SJSA1 (cell line): ENCODE measurements at regions not wholly inside any gene's neighbourhood (a gene's known extent, or its start where the extent isn't known, plus 50 kb on each side); places are given as distances from the start of the nearest gene placed in this dataset.
A peak's percentile ranks its signal among the peaks of the same experiment; 100 is the strongest.
"Not testable (repeated sequence)": the region's sequence is repeated elsewhere in the genome, so short reads cannot be mapped to it uniquely, and the experiment has no call there.

Experiments used
- DNase-seq, 2 experiments: peaks; one replicate each; pipeline ENCODE4 v3.0.0-alpha.2; 2015 to 2020; ENCODE audit warnings: low spot score in 2 of 2, low read depth in 1 of 2
- H3K27ac ChIP-seq: fragments of 250-450 bp; sonication (Bioruptor Pico); 2 replicates; pipeline ENCODE4 v1.5.1; 2020; ENCODE audit warnings: mild to moderate bottlenecking, moderate library complexity
- H3K27me3 ChIP-seq: fragments of 250-450 bp; sonication (Bioruptor Pico); replicated peaks from 2 replicates; pipeline ENCODE4 v1.5.1; 2020; ENCODE audit warnings: mild to moderate bottlenecking, moderate library complexity
- H3K36me3 ChIP-seq: fragments of 250-450 bp; sonication (Bioruptor Pico); 2 replicates; pipeline ENCODE4 v1.5.1; 2020; ENCODE audit warnings: mild to moderate bottlenecking
- H3K4me1 ChIP-seq: fragments of 250-450 bp; sonication (Bioruptor Pico); replicated peaks from 2 replicates; pipeline ENCODE4 v1.6.1; 2021; ENCODE audit warnings: mild to moderate bottlenecking
- H3K4me3 ChIP-seq: fragments of 250-450 bp; sonication (Bioruptor Pico); 2 replicates; pipeline ENCODE4 v1.5.1; 2020; ENCODE audit warnings: mild to moderate bottlenecking
- H3K9me3 ChIP-seq: fragments of 250-450 bp; sonication (Bioruptor Pico); replicated peaks from 2 replicates; pipeline ENCODE4 v1.5.1; 2020; ENCODE audit warnings: mild to moderate bottlenecking

DNA sequence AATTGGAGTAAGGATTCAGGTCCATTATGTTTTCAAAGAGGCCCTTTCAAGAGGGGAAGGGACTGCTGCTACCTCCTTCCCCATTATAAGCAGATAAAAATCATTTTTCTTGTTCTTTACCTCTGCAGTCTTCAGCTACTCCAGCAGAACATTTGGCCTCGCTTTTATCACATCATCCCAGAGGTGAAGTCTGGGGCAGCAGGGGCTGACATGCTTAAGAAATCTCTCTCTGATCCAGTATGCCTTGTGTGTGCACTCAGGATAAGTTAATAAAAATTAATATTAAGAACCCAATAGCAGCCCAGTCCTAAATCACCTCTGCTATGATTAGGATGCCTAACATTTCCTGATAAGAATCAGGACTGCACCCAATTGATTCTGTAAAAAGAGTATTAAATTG is 306.9 kb upstream of the NREP start:
- no peak overlapping the region for H3K4me3 ChIP-seq
- peaks cover 17% of the 10 kb centered on the region for H3K4me1 ChIP-seq
- DNase-seq: no peak
- no peaks in the 10 kb centered on the region for H3K27me3 ChIP-seq
- no peaks in the 10 kb centered on the region for H3K9me3 ChIP-seq
- no peak overlapping the region for H3K27ac ChIP-seq
- H3K36me3 ChIP-seq: no peaks in the 10 kb centered on the region

DNA sequence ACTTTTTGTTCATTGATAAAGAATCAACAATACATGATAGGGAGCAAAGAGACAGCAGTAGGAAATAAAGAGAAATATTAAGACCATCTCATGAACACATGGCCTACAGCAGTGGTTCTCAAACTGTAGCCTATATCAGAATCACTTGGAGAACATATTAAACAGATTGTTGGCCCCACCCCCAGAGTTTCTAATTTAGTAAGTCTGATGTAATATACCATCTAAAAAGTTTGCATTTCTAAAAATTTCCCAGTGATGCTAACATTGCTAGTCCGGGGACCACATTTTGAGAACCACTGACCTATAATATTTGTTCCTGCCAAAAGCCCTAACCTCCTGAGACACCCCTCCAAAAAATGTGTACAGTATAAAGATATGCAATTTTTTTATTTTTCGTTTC is 306.2 kb upstream of the NREP start:
- H3K27me3 ChIP-seq: no peaks in the 10 kb centered on the region
- H3K36me3 ChIP-seq: no peaks in the 10 kb centered on the region
- H3K4me3 ChIP-seq: no peak overlapping the region
- no peaks in the 10 kb centered on the region for H3K9me3 ChIP-seq
- DNase-seq: no peak
- H3K4me1 ChIP-seq: peaks cover 17% of the 10 kb centered on the region
- H3K27ac ChIP-seq: no peak overlapping the region

DNA sequence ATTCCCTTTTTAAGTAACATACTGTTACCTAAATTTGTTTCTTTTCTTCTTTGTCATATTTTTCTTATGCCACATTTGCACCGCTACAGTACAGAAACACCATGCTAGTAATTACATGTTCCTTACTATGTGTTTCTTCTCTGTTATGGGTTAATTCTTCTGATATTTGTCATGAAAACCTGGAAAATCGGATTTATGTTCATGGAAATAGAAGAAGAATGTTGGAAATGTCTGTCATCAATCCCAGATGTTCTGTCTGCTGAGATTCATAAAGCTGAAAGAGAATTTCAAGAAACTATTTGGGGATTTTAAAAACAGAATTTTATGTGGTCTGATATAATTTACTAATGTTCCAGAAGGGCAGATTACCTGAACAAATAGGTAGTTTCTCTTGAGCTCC is 305.2 kb upstream of the NREP start:
- no peak for DNase-seq
- Histone ChIP-seq H3K4me1 (peaks cover 17% of the 10 kb centered on the region), H3K36me3 (no peaks in the 10 kb centered on the region), H3K27me3 (no peaks in the 10 kb centered on the region), H3K4me3 (no peak overlapping the region), H3K9me3 (no peaks in the 10 kb centered on the region), H3K27ac (no peak overlapping the region)

DNA sequence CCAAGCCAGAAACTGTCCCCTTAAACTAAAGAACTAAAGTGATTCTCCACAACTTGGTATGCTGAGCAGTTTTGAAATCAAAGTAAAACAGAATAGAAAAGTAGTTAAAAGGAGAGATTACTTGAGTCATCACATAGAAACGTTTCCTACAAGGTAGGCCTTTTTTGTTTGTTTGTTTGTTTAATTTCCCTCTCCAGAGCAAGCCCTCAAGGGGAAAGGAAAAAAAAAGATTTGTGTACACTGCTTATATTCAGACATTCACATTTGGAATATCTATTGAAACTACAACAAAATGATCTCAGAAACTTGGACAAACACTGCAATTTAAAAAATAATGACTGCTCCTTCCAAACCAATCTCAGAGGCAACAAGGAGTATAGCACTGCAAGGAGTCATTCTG is 304.7 kb upstream of the NREP start:
- H3K4me3 ChIP-seq: no peak overlapping the region
- DNase-seq: peak in 1 of 2 experiments; percentile 72
- H3K27me3 ChIP-seq: no peaks in the 10 kb centered on the region
- peaks cover 17% of the 10 kb centered on the region for H3K4me1 ChIP-seq
- no peaks in the 10 kb centered on the region for H3K9me3 ChIP-seq
- H3K27ac ChIP-seq: no peak overlapping the region
- no peaks in the 10 kb centered on the region for H3K36me3 ChIP-seq

- no peaks in the 10 kb centered on the region for H3K36me3 ChIP-seq
- H3K27ac ChIP-seq: no peak overlapping the region
- no peak overlapping the region for H3K4me3 ChIP-seq
- no peaks in the 10 kb centered on the region for H3K27me3 ChIP-seq
- H3K4me1 ChIP-seq: peaks cover 17% of the 10 kb centered on the region
- peaks cover 3% of the 10 kb centered on the region; the same call in 1 of the 2 replicates for H3K9me3 ChIP-seq
- DNase-seq: no peak
Observed at GRCh38 chr5:112059579-112060135, 302.7 kb upstream of the NREP start.

DNA sequence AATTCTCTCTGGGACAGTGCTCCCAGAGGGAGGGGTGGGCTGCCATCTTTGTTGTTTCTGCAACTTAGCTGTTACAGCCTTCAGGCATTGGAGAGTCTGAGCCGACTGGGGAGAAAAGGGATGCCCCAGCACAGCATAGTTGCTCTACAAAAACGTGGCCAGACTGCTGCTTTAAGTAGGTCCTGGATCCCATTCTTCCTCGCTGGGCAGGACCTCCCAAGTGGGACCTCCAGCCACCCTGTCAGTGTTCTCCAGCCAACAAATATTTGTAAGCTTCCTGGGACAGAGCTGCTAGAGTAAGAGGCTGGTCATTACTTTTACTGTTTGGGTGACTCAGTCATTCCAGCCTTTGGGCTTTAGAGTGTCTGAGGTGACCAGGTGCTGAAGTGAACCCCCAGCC is 292.7 kb upstream of the NREP start:
- Histone ChIP-seq H3K9me3 (0 out of 2 replicates have a peak, but pooled peaks cover 9% of the 10 kb centered on the region), H3K27ac (0 out of 2 replicates have a peak overlapping the region, but pooled peaks have one; percentile 1), H3K4me1 (peaks cover 29% of the 10 kb centered on the region), H3K36me3 (no peaks in the 10 kb centered on the region), H3K4me3 (no peak overlapping the region), H3K27me3 (no peaks in the 10 kb centered on the region)
- DNase-seq: peak; percentile 72 to 83

GRCh38 chr5:112036206-112036605 is 279.2 kb upstream of the NREP start:
- Histone ChIP-seq H3K4me1 (0 out of 2 replicates have a peak, but pooled peaks cover 3% of the 10 kb centered on the region), H3K36me3 (no peaks in the 10 kb centered on the region), H3K27ac (no peak overlapping the region), H3K27me3 (no peaks in the 10 kb centered on the region), H3K4me3 (no peak overlapping the region), H3K9me3 (no peaks in the 10 kb centered on the region)
- DNase-seq: peak in 1 of 2 experiments; percentile 48

DNA sequence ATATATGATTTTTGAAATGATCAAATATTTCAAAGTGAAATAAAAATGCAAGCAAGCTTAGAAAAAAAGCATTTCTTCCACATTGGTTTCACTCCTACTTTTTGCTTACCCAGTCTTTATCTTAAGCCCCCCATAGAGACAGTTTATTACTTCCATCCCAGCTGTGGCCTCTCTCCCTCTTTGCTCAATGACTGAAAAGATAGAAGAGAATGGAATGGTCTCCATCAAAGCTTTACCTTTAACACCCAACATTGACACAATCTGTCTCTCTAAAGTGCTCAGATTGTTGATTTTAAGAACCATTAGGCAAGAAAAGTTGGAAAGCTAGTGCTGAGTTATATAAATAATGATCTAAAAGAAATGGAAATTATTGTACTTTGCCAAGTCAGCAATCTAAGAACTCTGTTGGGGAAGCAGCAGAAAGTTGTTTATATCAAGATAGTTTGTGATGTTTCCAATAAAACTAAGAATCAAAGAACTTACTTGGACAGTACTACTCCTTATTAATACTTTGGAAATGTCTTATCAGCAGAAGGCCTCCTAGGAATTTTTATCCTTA is 277.5 kb upstream of the NREP start:
- no peaks in the 10 kb centered on the region for H3K9me3 ChIP-seq
- H3K27ac ChIP-seq: no peak overlapping the region
- no peak for DNase-seq
- H3K4me3 ChIP-seq: no peak overlapping the region
- no peaks in the 10 kb centered on the region for H3K36me3 ChIP-seq
- H3K27me3 ChIP-seq: no peaks in the 10 kb centered on the region
- 0 out of 2 replicates have a peak, but pooled peaks cover 3% of the 10 kb centered on the region for H3K4me1 ChIP-seq

GRCh38 chr5:112026879-112027278 is 269.9 kb upstream of the NREP start:
- not testable (repeated sequence) for H3K36me3 ChIP-seq, DNase-seq, H3K27me3 ChIP-seq, H3K4me3 ChIP-seq, H3K4me1 ChIP-seq, H3K9me3 ChIP-seq, H3K27ac ChIP-seq

DNA sequence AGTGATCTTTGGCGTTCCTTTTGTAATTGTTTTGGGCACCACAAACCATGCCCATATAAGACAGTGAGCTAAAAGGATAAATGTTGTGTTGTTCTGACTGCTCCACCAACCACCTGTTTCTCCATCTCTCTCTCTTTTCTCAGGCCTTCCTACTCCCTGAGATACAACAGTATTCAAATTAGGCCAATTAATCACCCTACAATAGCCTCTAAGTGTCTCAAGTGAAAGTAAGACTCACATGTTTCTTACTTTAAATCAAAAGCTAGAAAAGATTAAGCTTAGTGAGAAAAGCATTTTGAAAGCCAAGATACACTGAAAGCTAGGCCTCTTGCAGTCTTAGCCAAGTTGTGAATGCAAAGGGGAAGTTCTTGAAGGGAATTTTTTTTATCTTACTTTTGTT is 268.8 kb upstream of the NREP start:
- H3K4me1 ChIP-seq: no peaks in the 10 kb centered on the region
- no peaks in the 10 kb centered on the region for H3K27me3 ChIP-seq
- no peaks in the 10 kb centered on the region for H3K36me3 ChIP-seq
- no peaks in the 10 kb centered on the region for H3K9me3 ChIP-seq
- H3K27ac ChIP-seq: no peak overlapping the region
- no peak for DNase-seq
- H3K4me3 ChIP-seq: no peak overlapping the region

DNA sequence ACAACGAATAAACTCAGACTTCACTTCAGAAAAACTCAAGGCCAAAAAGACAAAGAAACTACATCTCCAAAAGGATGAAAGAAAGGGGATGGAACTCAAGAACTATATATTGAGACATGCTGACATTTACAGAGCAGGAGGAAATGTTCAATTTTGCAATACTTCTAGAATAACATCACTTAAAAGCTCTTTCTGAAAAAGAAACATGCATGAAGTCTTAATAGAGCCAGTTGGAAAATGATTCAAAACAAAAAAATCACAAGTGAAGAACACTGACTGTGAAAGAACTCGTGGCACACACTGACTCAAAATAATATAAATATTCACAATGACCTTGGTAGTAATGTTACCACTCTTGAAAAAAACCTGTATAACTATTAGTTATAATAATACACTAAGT is 267.8 kb upstream of the NREP start:
- Histone ChIP-seq H3K27ac (no peak overlapping the region), H3K4me1 (peaks cover 6% of the 10 kb centered on the region; the same call in 1 of the 2 replicates), H3K36me3 (no peaks in the 10 kb centered on the region), H3K27me3 (no peaks in the 10 kb centered on the region), H3K9me3 (no peaks in the 10 kb centered on the region), H3K4me3 (no peak overlapping the region)
- DNase-seq: no peak

GRCh38 chr5:112024221-112024620 is 267.2 kb upstream of the NREP start:
- H3K27me3 ChIP-seq: no peaks in the 10 kb centered on the region
- peaks cover 10% of the 10 kb centered on the region for H3K4me1 ChIP-seq
- no peaks in the 10 kb centered on the region for H3K9me3 ChIP-seq
- H3K27ac ChIP-seq: no peak overlapping the region
- H3K4me3 ChIP-seq: no peak overlapping the region
- no peaks in the 10 kb centered on the region for H3K36me3 ChIP-seq
- DNase-seq: no peak

DNA sequence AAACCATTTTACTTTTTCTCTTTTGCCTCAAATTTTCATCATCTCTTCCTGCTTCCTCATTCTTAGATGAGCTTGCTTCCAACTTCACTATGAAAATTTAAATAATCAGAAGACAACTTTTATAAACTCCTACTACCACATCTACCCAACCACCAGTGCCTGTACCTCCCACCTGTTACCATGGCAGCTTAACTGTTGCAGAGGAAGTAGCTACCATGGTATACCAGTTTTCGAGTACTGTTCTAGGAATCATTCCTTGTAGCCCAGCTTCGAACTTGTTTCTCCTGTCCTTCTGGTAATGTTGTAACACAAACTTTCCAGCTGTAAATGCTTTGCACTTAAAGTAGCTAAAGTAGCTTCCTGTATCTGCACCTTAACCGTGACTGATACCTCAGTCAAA is 266.8 kb upstream of the NREP start:
- Histone ChIP-seq H3K27me3 (no peaks in the 10 kb centered on the region), H3K4me1 (peaks cover 15% of the 10 kb centered on the region), H3K36me3 (no peaks in the 10 kb centered on the region), H3K4me3 (no peak overlapping the region), H3K27ac (no peak overlapping the region), H3K9me3 (no peaks in the 10 kb centered on the region)
- no peak for DNase-seq

GRCh38 chr5:112018846-112019245 is 261.9 kb upstream of the NREP start:
- no peaks in the 10 kb centered on the region for H3K27me3 ChIP-seq
- no peaks in the 10 kb centered on the region for H3K36me3 ChIP-seq
- H3K9me3 ChIP-seq: no peaks in the 10 kb centered on the region
- H3K27ac ChIP-seq: no peak overlapping the region
- H3K4me3 ChIP-seq: no peak overlapping the region
- no peak for DNase-seq
- H3K4me1 ChIP-seq: peaks cover 16% of the 10 kb centered on the region

- no peak overlapping the region for H3K27ac ChIP-seq
- H3K36me3 ChIP-seq: no peaks in the 10 kb centered on the region
- no peaks in the 10 kb centered on the region for H3K9me3 ChIP-seq
- no peak overlapping the region for H3K4me3 ChIP-seq
- no peaks in the 10 kb centered on the region for H3K27me3 ChIP-seq
- DNase-seq: no peak
- H3K4me1 ChIP-seq: peaks cover 25% of the 10 kb centered on the region
Observed at GRCh38 chr5:112016980-112017379, 260.0 kb upstream of the NREP start.
